ENCODE measurements at regions not wholly inside any gene's neighbourhood (a gene's known extent, or its start where the extent isn't known, plus 50 kb on each side); places are given as distances from the start of the nearest gene placed in this dataset.

GRCh38 chr9:75775166-75775565 lies 115.3 kb upstream of the PCSK5 start (continued):
- TF ChIP-seq PATZ1 (CRISPR knock-in tag; IDR thresholded peaks at IDR 0.05; ENCODE audit: borderline replicate concordance) (no peak), ZNF565 (CRISPR knock-in tag; conservative IDR thresholded peaks at IDR 0.05; ENCODE audit: low read depth) (no peak), ESRRG (CRISPR knock-in tag; IDR thresholded peaks at IDR 0.05) (no peak), ZFP3 (CRISPR knock-in tag; IDR thresholded peaks at IDR 0.05) (no peak)

- no peak for TF ChIP-seq ISL1 (CRISPR knock-in tag; IDR thresholded peaks at IDR 0.05)
- no peak for TF ChIP-seq ZNF70 (CRISPR knock-in tag; IDR thresholded peaks at IDR 0.05)
- TF ChIP-seq ZFP3 (CRISPR knock-in tag; IDR thresholded peaks at IDR 0.05) = no peak
- ATAC-seq = no peak
These were observed 114.3 kb upstream of the PCSK5 start for GRCh38 chr9:75775966-75776691.

GRCh38 chr9:75780185-75780584 lies 110.3 kb upstream of the PCSK5 start:
- no peak for TF ChIP-seq ZFP3 (CRISPR knock-in tag; IDR thresholded peaks at IDR 0.05)
- TF ChIP-seq ESRRG (CRISPR knock-in tag; IDR thresholded peaks at IDR 0.05) = no peak
- no peak for TF ChIP-seq PATZ1 (CRISPR knock-in tag; IDR thresholded peaks at IDR 0.05; ENCODE audit: borderline replicate concordance)
- no peak for TF ChIP-seq RARB (CRISPR knock-in tag; IDR thresholded peaks at IDR 0.05)
- no peak for TF ChIP-seq ZNF8 (CRISPR knock-in tag; IDR thresholded peaks at IDR 0.05)
- no peak for TF ChIP-seq TCF4 (CRISPR knock-in tag; IDR thresholded peaks at IDR 0.05; ENCODE audit: borderline replicate concordance)
- TF ChIP-seq SNAI2 (CRISPR knock-in tag; IDR thresholded peaks at IDR 0.05) = no peak
- no peak for TF ChIP-seq PPARA (CRISPR knock-in tag; IDR thresholded peaks at IDR 0.05; ENCODE audit: borderline replicate concordance)
- ATAC-seq = no peak

- no peak for TF ChIP-seq TOX (CRISPR knock-in tag; IDR thresholded peaks at IDR 0.05; ENCODE audit: borderline replicate concordance)
- TF ChIP-seq PATZ1 (CRISPR knock-in tag; IDR thresholded peaks at IDR 0.05; ENCODE audit: borderline replicate concordance) = no peak
- TF ChIP-seq BACH2 (CRISPR knock-in tag; IDR thresholded peaks at IDR 0.05; ENCODE audit: borderline replicate concordance) = no peak
- no peak for TF ChIP-seq ESRRG (CRISPR knock-in tag; IDR thresholded peaks at IDR 0.05)
- TF ChIP-seq RARB (CRISPR knock-in tag; IDR thresholded peaks at IDR 0.05) = no peak
- no peak for TF ChIP-seq ZNF70 (CRISPR knock-in tag; IDR thresholded peaks at IDR 0.05)
- no peak for TF ChIP-seq POU6F1 (CRISPR knock-in tag; IDR thresholded peaks at IDR 0.05; ENCODE audit: borderline replicate concordance, low read depth)
- no peak for TF ChIP-seq ZFP3 (CRISPR knock-in tag; IDR thresholded peaks at IDR 0.05)
- no peak for TF ChIP-seq SNAI2 (CRISPR knock-in tag; IDR thresholded peaks at IDR 0.05)
- TF ChIP-seq GLIS3 (CRISPR knock-in tag; IDR thresholded peaks at IDR 0.05) = no peak
- TF ChIP-seq ZNF565 (CRISPR knock-in tag; conservative IDR thresholded peaks at IDR 0.05; ENCODE audit: low read depth) = no peak
- TF ChIP-seq ARNTL (CRISPR knock-in tag; IDR thresholded peaks at IDR 0.05; ENCODE audit: borderline replicate concordance, low read depth) = no peak
- TF ChIP-seq ZNF8 (CRISPR knock-in tag; IDR thresholded peaks at IDR 0.05) = no peak
- TF ChIP-seq OSR1 (CRISPR knock-in tag; IDR thresholded peaks at IDR 0.05) = no peak
- TF ChIP-seq CSDC2 (CRISPR knock-in tag; IDR thresholded peaks at IDR 0.05) = no peak
- TF ChIP-seq PPARA (CRISPR knock-in tag; IDR thresholded peaks at IDR 0.05; ENCODE audit: borderline replicate concordance) = no peak
- no peak for TF ChIP-seq CSRNP3 (CRISPR knock-in tag; IDR thresholded peaks at IDR 0.05)
- no peak for ATAC-seq
These were observed 102.4 kb upstream of the PCSK5 start for GRCh38 chr9:75788006-75788634.

All from SK-N-SH treated with all-trans-retinoic acid at 6 μM for 48 hours (cell line).